Right lobe of liver (tissue), 4 donors: ENCODE measurements at regions not wholly inside any gene's neighbourhood (a gene's known extent, or its start where the extent isn't known, plus 50 kb on each side); places are given as distances from the start of the nearest gene placed in this dataset.

Experiments used
- POLR2A ChIP-seq: fragments of 450-650 bp; IDR thresholded peaks from one replicate; pipeline ENCODE4 v1.6.1; 2017; ENCODE audit warnings: antibody characterized with exemption, mild to moderate bottlenecking
- TF ChIP-seq, protein P1 (sequence below), 4 donors: fragments of 200-600 bp in 3 of 4; fragments of 450-650 bp in 1 of 4; IDR thresholded peaks; one replicate each; pipeline versions ENCODE4 v1.5.1 to v1.8.0; 2016 to 2022; ENCODE audit warnings: antibody characterized with exemption in 4 of 4, mild to moderate bottlenecking in 2 of 4
- donor health status: DM: no; HTN: no; CAD: no.
- donor health status: DM: no; HTN: no; CAD: no.
- donor health status: DM: no; HTN: yes; CAD: no.

GRCh38 chr11:98955551-98955950, 65.2 kb upstream of the CNTN5 start:
- TF ChIP-seq POLR2A: no peak
- TF ChIP-seq, protein P1, sequence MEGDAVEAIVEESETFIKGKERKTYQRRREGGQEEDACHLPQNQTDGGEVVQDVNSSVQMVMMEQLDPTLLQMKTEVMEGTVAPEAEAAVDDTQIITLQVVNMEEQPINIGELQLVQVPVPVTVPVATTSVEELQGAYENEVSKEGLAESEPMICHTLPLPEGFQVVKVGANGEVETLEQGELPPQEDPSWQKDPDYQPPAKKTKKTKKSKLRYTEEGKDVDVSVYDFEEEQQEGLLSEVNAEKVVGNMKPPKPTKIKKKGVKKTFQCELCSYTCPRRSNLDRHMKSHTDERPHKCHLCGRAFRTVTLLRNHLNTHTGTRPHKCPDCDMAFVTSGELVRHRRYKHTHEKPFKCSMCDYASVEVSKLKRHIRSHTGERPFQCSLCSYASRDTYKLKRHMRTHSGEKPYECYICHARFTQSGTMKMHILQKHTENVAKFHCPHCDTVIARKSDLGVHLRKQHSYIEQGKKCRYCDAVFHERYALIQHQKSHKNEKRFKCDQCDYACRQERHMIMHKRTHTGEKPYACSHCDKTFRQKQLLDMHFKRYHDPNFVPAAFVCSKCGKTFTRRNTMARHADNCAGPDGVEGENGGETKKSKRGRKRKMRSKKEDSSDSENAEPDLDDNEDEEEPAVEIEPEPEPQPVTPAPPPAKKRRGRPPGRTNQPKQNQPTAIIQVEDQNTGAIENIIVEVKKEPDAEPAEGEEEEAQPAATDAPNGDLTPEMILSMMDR (IDR thresholded peaks at IDR 0.05): no peak
